Activated CD4-positive, alpha-beta T cell treated with anti-CD3 and anti-CD28 coated beads for 48 hours (primary cell): ENCODE measurements at regions not wholly inside any gene's neighbourhood (a gene's known extent, or its start where the extent isn't known, plus 50 kb on each side); places are given as distances from the start of the nearest gene placed in this dataset.
"Not testable (repeated sequence)": the region's sequence is repeated elsewhere in the genome, so short reads cannot be mapped to it uniquely, and the experiment has no call there.

Experiments used
- DNase-seq: peaks from one replicate; pipeline ENCODE4 v3.0.0-alpha.2; 2020

DNA sequence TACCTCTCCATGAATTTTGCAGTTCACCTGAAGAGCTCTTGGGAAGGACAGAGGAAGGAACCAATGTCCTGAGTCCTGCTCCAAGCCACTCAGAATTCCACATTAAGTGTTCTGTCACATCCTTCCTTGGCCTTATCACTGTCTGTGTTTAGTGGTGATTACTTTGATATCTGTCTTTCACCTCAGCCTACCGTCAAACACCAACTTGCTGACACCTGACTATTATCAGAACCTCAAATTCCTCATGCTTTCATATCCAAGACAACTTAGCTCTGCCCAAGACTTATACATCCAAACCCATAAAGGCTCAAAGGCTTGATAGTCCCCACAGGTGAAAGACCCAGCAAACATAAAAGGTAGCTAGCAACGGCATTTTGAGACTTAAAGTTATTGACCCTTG lies 280.0 kb downstream of the MEX3B start:
- DNase-seq = no peak

DNA sequence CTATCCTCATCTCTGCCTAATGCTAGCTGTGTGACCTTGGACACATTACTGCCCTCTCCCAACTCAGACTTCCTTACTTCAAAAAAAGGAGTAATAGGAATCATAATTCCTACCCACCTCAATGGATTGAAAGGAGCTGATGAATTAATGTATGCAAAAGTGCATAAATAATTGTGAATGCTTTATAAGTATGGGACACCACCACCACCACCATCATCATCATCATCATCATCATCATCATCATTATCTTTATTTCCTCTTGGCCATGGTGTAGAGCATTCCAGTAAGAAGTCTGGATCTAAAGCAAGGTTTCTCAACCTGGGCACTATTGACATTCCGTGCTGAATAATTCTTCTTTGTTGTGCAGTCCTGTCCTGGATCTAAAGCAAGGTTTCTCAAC lies 282.5 kb downstream of the MEX3B start:
- DNase-seq = no peak

DNA sequence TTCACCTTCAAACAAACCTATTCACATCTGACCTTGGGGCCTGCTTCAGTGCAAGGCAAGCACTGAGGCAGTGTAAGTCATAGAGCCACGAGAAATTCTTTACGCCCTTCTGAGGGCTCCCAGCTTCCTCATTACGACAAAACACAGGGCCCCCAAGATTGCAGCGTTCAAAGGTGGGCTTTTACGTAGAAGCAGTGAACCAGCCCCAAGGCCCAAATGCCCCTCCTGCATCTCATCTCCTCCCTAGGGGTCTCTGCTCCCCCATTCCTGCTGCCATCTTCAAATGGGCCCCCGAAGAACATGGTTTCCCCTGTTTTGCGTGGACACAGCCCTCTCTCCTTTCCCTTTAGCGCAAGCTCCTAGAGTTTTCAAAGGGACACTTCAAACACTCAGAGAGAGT lies 285.1 kb downstream of the MEX3B start:
- DNase-seq = no peak

DNA sequence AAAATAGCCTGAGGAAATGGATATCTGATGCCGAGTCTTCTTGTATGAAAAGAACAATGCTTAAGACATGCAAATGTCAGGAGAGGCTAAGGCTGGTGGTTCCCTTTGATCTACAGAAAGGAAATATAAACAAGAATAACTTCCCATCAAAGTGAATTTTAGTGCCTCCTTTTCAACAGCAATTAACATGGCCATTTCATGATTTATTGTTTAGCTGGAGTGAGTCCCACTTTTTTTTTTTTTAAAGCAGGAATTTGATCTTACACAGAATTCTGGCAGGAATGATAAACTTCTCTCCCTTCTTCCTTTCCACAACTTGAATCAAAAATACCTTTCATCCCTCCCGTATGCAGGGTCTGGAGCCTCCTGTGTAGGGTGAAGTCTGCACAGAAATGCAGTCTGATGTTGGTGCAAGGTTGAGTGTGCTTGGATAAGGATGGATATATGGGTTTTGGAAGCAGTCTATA lies 287.0 kb downstream of the MEX3B start:
- no peak for DNase-seq

DNA sequence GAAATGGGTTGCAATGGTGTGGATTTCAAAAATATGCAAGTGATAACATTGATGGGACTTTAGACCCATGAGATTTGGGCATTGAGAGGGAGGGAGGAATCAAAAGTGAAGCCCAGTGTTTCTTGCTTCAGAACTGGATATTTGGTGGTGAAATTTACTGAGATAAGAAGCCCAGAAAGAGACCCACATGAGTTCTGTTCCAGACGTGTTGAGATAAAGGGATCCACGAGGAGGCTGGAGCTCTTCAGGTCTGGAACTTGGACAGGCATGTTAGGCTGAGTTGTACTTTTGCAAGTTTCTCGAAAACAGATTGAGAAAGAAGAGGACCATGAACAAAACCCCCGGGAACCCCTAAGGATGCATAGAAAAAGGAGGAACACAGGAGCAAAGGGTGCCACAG lies 290.2 kb downstream of the MEX3B start:
- no peak for DNase-seq

DNA sequence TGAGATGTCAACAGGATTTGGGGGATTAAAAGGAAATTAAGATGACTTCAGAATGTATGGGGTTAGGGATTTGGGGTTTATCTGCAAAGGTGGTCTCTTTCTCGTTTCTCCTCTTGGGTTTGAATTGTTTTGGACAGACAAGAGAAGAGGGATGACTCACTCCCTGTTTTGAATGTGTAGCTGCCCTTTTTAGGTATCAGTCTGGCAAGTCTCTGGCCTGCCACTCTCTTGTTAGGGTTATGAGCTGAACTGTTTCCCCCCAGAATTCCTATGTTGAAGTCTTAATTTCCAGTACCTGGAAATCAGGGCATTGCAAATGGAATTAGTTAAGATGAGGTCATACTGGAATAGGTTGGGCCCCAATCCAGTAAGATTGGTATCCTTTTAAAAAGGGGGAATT lies 291.7 kb downstream of the MEX3B start:
- no peak for DNase-seq

DNA sequence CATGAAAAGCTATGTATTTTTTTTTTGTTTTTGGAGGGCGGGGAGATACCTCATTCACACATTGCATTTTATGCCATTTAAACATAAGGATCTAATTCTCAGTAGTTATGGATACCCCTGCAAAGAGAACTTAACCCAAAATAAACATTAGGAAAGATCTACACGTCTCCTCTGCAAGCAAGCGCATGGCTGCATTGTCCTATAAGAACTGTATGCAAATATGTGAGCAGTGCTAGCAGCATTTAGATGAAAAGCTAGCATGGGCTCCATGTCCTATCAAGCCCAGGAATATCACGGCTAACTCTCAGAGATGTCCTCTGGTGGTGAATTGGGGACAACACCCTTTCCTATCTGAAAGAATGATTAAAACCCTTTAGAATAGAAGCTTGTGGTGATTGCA lies 292.8 kb downstream of the MEX3B start:
- DNase-seq = no peak

DNA sequence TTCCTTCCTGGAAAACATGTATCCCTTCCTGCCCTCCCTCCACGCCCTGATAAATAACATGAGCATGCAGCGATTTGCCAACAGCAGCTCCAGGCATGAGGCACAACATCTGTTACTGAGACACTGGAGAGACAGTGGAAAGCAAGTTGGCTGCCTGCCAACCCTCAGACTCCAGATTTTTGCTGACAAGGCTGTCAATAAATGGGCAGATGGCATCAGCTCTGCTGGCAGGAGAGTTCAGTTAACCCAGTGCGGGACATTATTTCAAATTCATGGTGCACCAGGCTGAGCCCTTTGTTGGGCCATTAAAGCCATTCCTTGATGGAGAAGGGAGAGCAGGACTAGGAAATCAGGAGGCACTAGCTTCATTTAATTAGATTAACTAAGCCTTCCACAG lies 293.3 kb downstream of the MEX3B start:
- no peak for DNase-seq

DNA sequence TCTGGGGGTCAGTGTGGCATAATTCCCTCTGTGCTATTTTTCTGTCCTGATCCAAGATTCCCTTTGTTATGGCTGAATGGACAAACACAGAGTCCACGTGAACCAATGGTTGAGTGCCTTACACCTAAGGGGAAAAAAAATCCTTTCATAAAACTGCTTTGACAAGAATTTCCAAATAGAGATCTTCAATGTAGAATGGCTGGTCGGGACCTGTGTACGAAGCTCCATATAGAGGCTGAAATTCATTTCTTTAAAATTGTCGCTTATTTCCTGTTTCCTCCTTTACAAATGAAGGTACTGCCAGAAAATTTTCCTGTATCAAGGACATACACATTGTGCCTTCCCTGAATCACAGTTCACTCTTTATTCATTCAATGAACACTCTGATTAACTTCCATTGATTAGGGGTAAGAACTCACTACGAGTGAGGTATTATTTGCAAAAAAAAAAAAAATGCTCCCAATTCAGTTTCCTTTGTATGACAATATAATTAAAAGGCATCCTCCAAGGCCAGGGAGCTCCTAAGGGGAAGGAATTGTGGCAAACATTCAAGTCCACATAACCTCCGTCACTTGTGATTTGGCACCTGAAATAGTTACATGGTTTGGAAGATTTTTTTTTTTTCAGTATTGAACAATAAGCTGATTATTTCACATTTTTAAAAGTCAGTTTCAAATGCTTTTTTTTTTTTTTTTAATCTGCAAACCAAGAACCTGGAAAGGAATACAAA lies 293.8 kb downstream of the MEX3B start:
- DNase-seq = no peak

DNA sequence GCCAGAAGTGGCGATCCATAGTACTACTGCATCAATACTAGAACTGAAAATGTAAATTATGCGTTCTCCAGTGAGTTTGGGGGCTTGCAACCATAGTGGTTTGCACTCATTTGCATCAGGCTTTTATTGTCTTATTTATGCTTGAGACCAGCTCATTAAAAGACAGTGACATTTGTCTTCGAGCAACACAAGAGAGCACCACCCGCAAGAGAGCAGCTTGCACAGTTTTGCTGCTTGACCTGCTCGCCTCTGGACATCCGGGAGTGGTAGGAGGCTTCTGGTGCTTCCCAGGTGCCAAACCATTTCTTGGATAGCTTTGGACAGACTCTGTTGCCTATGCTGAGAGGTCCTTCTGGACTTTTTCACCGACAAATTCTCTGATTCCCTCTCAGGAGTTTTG lies 294.6 kb downstream of the MEX3B start:
- DNase-seq = no peak

DNA sequence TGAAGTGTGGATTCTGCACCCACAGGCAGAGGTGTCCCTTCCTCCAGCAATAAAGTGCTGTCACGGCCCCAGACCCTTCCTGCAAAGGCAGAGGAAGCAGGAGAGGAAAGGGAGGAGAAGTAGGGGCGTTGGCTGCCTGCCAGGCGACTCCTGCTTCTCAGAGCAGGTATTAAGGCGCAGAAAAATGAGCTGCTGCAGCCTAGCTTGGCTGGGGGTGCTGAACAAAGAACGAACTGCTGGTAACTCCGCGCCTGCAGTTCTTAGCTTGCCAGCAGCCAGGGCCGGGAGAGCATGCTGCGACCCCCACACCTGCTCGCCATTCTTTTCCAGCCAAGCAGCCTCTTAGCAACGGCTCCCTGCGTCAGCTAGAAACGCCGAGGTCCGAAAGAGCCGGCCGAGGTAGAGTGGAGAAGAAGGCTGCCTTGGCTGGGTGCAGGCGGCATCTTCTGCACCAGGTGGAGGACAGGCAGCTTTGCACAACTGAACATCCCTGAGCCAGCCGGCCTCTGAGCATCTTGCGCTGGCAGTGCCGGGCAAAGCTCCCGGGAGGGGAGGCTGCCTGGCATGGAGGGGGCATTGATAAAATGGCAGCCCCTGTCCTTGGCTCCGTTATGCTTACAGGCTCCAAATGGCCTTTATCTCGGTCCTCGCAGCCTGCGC lies 296.0 kb downstream of the MEX3B start:
- no peak for DNase-seq

DNA sequence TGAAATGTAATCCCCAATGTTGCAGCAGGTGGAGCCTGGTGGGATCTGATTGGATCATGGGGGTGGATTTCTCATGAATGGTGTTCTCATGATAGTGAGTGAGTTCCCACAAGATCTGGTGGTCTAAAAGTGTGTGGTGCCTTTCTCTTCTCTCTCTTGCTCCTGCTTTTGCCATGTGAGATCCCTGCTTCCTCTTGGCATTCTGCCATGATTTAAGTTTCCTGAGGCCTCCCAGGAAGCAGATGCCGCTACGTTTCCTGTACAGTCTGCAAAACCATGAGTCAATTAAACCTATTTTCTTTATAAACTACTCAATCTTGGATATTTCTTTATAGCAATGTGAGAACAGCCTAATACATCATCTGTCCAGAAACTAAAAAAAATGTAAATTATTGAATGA lies 298.3 kb downstream of the MEX3B start:
- DNase-seq = no peak

DNA sequence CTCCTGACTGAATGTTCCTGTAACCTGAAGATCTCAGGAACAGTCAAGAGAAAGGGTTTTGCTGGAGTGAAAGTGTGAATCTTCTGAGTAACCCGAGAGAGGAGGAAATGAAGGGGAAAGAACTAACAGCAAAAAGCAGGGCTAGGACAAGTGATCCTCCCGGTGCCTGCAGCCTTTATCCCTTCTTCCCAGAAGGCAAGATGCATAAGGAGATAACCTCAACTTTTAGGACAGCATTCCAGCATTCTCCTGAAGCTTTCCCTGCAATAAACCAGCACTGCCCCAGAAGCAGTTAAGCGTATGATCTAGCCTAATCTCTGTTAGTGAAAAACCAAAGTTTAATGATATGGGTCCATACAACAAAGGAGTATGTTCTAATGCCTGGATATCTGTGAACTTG lies 298.8 kb downstream of the MEX3B start:
- no peak for DNase-seq

DNA sequence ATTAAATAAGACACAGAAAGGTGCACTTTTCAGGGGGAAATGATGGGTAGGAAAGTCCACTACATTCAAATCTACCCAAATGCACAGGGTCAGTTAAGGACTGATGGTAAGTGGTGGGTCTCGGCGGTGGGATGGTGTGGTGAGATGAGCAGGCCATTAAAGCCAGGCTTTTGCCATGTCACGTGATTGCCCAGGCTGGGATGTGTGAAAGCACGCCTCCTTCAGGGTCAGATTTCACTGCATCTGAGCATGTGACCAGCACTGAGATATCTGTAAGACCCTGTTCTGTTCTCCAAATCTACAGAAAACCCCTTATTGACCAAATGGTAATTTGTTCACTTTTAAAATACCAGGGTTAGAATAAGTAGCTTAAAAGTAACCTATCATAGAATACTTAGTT lies 301.5 kb downstream of the MEX3B start:
- DNase-seq = no peak

DNA sequence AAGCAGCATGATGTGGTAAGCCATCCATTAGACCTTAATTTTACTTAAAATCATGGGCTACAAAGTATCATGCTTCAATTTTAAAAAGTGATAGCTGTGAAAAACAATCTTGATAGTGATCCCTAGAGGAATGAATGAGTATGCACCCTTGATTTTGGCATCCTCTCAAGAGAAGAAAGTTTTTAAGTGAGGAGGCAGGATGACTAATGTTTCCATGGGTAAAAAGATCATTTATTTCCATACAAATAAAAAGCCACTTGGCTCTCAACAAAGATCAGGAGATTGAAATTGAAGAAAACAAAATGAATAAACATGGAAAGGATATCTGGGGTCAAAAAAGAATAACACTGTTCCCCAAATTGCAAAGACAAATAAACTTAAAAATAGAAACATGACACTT lies 305.4 kb downstream of the MEX3B start:
- DNase-seq = no peak

DNA sequence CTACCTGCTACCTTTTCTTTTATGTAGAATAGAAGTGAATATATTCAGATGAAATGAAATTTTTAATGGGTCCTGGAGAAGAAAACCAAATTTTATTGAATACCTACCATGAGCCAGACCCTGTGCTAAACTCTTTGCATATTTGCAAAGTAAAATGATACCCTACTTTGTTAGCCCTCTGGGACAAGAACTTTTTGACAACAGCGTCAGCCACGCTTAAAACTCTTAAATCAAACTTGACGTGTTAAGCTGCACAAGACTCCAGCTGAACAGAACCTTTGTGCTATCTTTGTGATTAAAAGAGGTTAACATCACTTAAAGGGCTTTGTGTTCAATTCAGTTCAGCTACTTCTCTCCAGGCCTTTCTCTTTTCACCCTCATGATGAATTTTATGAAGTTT lies 316.5 kb downstream of the MEX3B start:
- no peak for DNase-seq

DNA sequence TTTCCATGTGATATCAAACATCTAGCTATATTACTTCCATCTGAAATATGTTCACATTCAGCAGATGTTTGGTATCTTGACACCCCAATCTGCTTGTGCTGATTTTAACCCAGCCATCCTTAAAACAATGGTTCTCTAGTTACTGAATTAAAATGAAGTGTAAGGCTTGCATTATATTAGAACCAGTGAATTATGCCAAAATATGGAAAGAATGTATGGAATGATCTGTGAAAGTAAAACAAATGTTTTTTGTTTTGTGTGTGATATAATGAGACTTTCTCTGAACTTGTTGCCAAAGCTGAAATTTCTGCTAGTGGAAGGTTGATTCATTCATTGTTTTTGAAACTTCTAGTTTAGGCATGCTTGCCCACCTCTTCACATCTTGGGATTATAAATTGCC lies 317.1 kb downstream of the MEX3B start:
- no peak for DNase-seq

DNA sequence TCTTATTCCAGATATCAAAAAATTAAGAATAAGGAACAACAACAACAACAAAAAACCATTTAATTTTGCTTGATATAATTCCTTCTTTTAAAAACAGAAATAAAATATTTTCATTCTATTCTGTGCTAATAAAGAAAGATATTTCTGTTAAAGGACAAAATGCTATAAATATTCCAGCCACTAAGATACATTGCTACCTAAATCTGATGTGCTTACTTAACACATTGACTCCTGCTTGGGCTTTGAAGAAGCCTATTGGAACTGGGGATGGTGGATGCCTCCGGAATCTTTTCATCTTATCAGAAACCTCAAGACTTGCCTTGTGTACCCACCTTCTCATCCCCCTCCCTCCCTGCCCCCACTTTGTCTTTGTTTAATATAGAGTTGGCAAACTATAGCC lies 320.2 kb downstream of the MEX3B start:
- DNase-seq = no peak

DNA sequence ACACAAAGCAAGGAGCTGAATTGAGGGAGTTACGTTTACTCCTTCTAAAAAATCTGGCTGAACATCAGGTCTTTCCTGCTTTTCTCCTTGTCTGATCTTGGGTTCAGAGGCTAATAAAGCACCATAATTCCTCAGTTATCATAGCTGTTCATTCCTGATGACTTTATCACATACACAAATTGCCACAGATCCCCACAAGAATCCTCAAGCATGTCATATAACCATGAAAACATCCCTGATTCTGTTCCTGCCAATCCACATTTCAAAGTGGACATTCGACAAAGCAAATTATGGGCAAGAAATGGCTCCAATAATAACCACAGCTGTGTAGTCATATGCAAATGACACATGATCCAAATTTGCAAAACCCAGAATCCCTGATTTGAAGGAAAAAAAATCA lies 321.3 kb downstream of the MEX3B start:
- no peak for DNase-seq

DNA sequence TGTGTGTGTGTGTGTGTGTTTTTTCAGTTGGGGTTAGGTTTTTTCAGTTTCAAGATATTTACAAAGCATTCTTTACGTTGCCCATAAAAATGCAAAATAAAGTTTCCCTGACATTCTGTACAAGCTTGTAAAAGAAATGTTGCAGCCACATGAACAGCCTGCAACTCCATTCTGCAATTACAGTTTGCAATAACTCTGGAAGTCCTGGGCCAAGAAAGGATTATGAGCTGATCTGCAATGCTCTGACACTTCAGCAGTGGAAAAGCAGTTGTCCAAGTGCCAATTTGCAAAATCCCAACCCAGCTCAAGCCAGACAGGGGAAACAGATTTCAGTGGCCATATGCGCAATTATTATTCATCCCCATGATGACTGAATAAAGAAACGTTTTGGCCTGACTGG lies 322.1 kb downstream of the MEX3B start:
- no peak for DNase-seq

DNA sequence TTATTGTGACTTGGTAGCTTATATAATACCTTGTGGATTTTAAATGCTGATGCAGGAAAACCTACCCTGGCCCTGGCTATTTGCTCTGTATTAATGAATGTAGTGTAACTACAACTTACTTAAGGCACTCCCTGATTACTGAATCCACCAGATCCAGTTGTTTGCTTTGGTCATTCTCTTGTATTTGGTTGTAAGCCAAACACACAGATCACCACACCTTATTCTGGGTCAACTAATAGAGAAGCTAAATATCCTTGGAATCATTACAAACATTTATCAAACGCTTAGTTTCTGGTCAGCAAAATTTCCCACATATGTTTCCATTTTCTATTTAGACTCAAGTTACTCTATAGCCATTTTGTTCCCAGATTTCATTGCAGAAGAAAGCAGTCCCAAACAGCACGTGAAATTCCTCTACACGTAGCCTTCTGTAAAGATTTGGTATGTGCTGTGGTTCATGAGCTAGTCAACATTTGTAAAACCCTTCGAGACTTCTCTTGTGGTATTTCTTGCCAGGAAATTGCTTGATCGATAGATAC lies 322.6 kb downstream of the MEX3B start:
- DNase-seq = no peak

DNA sequence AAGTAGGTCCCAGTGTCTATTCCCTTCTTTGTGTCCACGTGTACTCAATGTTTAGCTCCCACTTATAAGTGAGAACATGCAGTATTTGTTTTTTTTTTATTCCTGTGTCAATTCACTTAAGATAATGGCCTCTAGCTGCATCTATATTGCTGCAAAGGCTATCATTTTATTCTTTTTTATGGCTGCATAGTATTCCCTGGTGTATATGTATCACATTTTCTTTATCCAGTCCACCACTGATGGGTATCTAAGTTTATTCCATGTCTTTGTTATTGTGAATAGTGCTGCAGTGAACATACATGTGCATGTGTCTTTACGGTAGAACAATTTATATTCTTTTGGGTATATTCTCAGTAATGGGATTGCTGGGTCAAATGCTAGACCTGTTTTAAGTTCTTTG lies 329.4 kb downstream of the MEX3B start:
- DNase-seq = not testable (repeated sequence)

DNA sequence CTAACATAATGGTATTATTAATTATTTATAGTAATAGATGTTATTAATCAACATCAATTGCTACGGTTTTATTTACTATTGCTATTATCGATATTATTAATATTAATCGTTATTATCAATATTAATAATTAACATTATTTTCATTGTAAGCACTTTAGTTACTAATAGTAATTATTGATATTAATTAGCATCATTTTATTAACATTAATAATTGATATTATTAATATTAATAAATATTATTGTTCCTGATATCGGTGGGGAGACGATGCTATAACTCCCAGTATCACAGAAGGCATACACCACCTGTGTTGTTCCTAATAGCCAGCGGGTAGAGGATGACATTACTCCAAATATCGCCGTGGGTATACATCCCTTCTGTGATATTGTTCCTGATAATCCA lies 335.5 kb downstream of the MEX3B start:
- no peak for DNase-seq

DNA sequence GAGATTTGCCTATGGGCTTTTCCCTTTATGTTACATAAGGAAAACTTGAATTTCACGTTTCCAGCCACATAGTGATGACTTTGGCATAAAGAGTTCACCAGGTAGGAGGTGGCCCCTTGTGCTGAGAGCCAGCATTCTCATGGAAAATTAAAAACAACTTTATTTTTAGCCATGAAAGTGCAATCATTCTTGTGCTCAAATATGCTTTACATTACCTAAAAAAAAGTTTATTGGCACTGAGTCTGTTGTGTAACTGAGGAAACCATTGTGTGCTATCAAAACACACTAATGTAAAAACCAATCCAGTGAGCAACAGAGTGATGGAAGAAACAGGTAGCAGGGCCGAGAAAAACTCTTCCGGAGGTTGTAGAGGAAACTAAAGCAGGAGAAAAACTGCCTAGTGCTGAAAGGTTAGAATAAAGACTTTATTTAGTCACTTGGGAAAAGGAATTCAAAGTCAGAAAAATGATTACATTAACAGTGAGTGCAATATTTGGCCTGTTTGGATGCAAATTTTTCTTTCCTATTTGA lies 332.9 kb upstream of the TMC3 start:
- not testable (repeated sequence) for DNase-seq
